Esophagus (tissue), 2 donors: ENCODE measurements at regions not wholly inside any gene's neighbourhood (a gene's known extent, or its start where the extent isn't known, plus 50 kb on each side); places are given as distances from the start of the nearest gene placed in this dataset.

ENCODE experiments used
- H3K27ac ChIP-seq, 2 donors: one replicate each; pipeline ENCODE4 v1.5.1; 2013; ENCODE audit warnings: low read depth in 2 of 2, mild to moderate bottlenecking in 2 of 2, inconsistent platforms in 1 of 2, low read length in 1 of 2, moderate library complexity in 1 of 2
- H3K27me3 ChIP-seq, 2 donors: one replicate each; pipeline ENCODE4 v1.6.1; 2013; ENCODE audit warnings: low read length in 2 of 2, control low read depth in 1 of 2, mild to moderate bottlenecking in 1 of 2; ENCODE audit not compliant: insufficient read depth in 2 of 2, control insufficient read depth in 1 of 2
- H3K36me3 ChIP-seq, 2 donors: one replicate each; pipeline ENCODE4 v1.6.1; 2013; ENCODE audit warnings: low read length in 1 of 2; ENCODE audit not compliant: control insufficient read depth in 2 of 2, insufficient read depth in 2 of 2
- H3K4me1 ChIP-seq, 2 donors: one replicate each; pipeline ENCODE4 v1.6.1; 2013; ENCODE audit warnings: low read length in 1 of 2; ENCODE audit not compliant: control insufficient read depth in 2 of 2, insufficient read depth in 2 of 2
- H3K4me3 ChIP-seq, 2 donors: one replicate each; pipeline ENCODE4 v1.5.1; 2013; ENCODE audit warnings: low read length in 2 of 2, mild to moderate bottlenecking in 2 of 2, low read depth in 1 of 2, moderate library complexity in 1 of 2
- H3K9me3 ChIP-seq, 2 donors: one replicate each; pipeline ENCODE4 v1.6.1; 2013; ENCODE audit warnings: mild to moderate bottlenecking in 2 of 2, low read depth in 1 of 2, low read length in 1 of 2, moderate library complexity in 1 of 2; ENCODE audit not compliant: control insufficient read depth in 2 of 2, insufficient read depth in 1 of 2
- WGBS, 2 donors: extraction: QIAGEN DNeasy Blood & Tissue Kit; methylation state at CpG; one replicate each; pipeline ENCODE4 v1.1.7; 2013; 5-methylcytosine and 5-hydroxymethylcytosine counted together
- donor health status: healthy with polysubstance abuse.
- donor health status: Bipolar disorder and iron deficiency.

DNA sequence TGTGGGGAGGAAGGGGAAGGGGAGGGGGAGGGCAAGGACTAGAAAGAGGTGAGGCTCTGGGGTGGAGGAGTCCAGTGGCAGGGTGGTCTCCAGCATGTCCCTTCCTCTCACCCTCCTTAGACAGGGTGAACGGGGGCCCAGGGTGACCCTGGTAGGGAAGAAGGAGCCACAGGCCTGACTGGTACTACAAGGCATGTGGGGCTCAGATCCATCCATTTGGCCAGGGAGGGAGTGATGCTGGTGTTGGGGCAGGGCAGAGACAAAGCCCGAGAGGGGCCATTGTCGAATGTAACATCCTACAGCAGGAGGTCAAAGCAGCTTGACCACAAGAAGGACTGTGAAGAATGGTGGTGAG, 69.0 kb upstream of the SHISAL1 start:
- H3K36me3 ChIP-seq: no peaks in the 10 kb centered on the region
- H3K4me3 ChIP-seq: no peak overlapping the region
- WGBS, 2 donors: 77 to 84% methylated on average over 3 of the region's 3 CpGs
- H3K27ac ChIP-seq: no peak overlapping the region
- no peaks in the 10 kb centered on the region for H3K27me3 ChIP-seq
- H3K4me1 ChIP-seq: no peaks in the 10 kb centered on the region
- peaks cover 4% of the 10 kb centered on the region in 2 donors for H3K9me3 ChIP-seq

- H3K27me3 ChIP-seq: no peaks in the 10 kb centered on the region
- H3K4me3 ChIP-seq: no peak overlapping the region
- H3K9me3 ChIP-seq: peaks cover 4% of the 10 kb centered on the region in 2 donors
- no peaks in the 10 kb centered on the region for H3K36me3 ChIP-seq
- H3K27ac ChIP-seq: no peak overlapping the region
- H3K4me1 ChIP-seq: no peaks in the 10 kb centered on the region
- 61 to 63% methylated on average over 15 of the region's 15 CpGs for WGBS, 2 donors
These were observed 68.2 kb upstream of the SHISAL1 start for GRCh38 chr22:44380756-44381486.

DNA sequence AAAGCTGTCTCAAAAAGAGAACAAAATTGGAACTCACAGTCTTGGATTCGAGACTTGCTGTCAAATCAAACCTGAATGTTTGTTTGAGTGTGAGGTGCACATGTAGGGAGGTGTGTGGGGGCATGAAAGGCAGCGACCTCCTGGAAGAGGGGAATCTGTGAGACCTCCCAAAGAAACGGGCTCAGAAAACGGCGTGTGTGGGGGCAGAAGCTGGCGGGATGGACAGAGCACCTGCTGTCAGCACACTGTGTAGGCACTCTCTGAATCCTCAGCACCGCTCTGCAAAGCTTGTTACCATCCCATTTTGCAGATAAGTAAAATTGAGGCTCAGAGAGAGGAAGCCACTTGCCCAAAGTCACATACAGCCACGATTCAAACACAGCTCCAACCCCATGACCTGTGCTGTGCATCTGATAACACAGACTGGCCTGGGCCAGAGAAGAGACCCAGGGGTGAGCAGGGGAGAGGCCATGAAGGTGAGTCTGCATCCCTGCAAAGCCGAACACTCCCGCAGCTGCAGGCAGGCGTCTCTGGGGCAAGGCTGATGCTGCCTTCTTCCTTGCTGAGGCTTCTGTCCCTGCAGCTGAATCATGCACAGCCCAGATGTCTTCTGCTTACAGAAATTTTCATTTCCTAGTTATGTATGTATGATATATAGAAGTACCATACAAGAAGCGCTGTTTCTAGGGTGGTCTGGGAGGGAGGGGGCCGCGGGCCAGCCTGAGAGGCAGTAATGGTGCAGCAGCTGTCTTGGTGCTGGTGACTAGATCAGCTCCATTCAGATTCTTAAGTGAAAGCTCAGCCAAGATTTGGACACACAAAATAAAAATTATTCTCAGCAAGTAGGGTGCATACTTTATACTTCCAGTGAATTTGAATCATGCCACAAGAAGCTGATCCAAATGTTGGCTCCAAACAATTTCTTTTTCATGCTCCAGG, 67.3 kb upstream of the SHISAL1 start:
- no peaks in the 10 kb centered on the region for H3K27me3 ChIP-seq
- H3K36me3 ChIP-seq: no peaks in the 10 kb centered on the region
- H3K4me3 ChIP-seq: no peak overlapping the region
- WGBS, 2 donors: 76% methylated on average over 14 of the region's 14 CpGs
- peaks cover 4% of the 10 kb centered on the region in 2 donors for H3K9me3 ChIP-seq
- no peaks in the 10 kb centered on the region for H3K4me1 ChIP-seq
- H3K27ac ChIP-seq: no peak overlapping the region

- no peaks in the 10 kb centered on the region for H3K36me3 ChIP-seq
- no peak overlapping the region for H3K4me3 ChIP-seq
- no peak overlapping the region for H3K27ac ChIP-seq
- H3K9me3 ChIP-seq: peaks cover 4 to 8% of the 10 kb centered on the region in 2 donors
- H3K4me1 ChIP-seq: no peaks in the 10 kb centered on the region
- no peaks in the 10 kb centered on the region for H3K27me3 ChIP-seq
These were observed 65.6 kb upstream of the SHISAL1 start for GRCh38 chr22:44378380-44378779.

GRCh38 chr22:44375451-44375850, 62.7 kb upstream of the SHISAL1 start:
- no peaks in the 10 kb centered on the region for H3K27me3 ChIP-seq
- 42 to 63% methylated on average over 1 of the region's 1 CpG for WGBS, 2 donors
- peaks cover 4 to 10% of the 10 kb centered on the region in 2 donors for H3K9me3 ChIP-seq
- no peaks in the 10 kb centered on the region for H3K4me1 ChIP-seq
- H3K4me3 ChIP-seq: no peak overlapping the region
- no peaks in the 10 kb centered on the region for H3K36me3 ChIP-seq
- no peak overlapping the region for H3K27ac ChIP-seq

DNA sequence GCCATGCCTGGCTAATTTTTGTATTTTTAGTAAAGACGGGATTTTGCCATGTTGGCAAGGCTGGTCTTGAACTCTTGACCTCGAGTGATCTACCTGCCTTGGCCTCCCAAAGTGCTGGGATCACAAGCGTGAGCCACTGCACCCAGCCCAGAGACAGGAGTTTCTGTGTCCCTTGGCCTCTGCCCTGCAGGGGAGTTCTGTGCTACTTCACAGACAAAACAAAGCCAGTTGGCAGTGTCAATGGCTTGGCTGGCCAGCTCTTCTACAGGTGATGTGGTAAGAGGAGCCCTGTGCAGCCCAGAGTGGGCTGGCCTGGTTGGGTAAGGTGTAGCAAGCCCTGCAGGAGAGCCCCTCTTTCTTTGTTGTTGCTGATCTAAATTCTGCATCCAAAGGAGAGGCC, 60.5 kb upstream of the SHISAL1 start:
- WGBS, 2 donors: 84 to 85% methylated on average over 3 of the region's 3 CpGs
- Histone ChIP-seq H3K36me3 (no peaks in the 10 kb centered on the region), H3K9me3 (peaks cover under 1 to 7% of the 10 kb centered on the region in 2 donors), H3K4me3 (no peak overlapping the region), H3K27ac (no peak overlapping the region), H3K27me3 (no peaks in the 10 kb centered on the region), H3K4me1 (no peaks in the 10 kb centered on the region)

DNA sequence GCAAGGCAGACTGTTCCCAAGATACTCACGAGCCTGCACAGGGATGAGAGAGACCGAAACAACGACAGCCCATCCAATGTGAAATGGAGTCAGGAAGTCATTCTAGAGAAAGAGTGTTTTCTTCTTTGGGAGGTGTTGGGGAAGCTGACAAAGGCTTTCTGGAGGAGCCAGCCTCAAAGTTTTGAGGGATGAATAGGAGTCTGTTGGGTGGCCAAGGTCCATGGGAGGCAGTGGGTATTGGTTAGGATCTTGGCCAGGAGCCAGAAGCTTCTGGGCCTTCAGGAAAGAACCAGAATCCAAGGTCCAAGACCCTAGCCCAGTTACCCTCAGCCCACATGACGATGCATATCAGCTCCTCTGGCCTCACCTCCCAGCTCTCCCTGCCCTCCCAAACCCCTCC, 59.9 kb upstream of the SHISAL1 start:
- WGBS, 2 donors: 66 to 78% methylated on average over 4 of the region's 4 CpGs
- Histone ChIP-seq H3K9me3 (peaks cover 0 to 7% of the 10 kb centered on the region in 2 donors), H3K27me3 (no peaks in the 10 kb centered on the region), H3K36me3 (no peaks in the 10 kb centered on the region), H3K27ac (no peak overlapping the region), H3K4me3 (no peak overlapping the region), H3K4me1 (no peaks in the 10 kb centered on the region)

DNA sequence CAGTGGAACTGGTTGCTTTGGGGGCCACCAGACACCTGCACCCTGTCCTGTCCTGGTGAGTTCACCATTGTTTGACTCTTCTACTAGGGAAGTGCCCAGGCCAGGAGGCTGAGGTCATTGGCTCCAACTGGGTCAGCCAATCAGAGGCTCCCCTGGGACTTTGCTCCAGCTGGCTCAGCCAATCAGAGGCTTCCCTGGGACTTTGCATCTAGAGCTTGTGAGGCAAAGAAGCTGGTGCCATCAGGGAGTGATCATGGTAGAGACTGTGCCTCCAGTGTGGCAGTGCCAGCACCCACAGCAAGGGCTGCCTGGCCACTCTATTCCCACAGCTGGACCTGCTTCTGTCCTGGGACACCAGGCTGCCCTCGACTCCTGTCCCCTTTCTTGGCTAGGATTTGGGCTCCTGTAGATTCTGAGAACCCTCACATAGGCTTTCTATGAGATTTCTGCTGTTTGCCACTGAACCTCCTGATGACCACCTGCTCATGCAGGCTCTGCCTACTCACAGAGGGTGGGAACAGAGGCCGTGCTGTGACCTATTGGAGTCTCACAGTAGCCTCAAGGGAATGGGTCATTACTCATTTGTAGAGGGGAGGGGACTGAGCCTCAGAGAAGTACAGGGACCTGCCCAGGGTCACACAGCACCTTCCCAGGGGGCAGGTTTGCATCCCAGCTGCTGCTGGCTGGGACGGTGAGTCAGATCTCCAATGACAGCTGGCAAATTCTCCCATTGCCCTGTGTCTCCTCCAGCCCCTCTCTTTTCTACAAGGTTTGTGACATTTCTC, 59.2 kb upstream of the SHISAL1 start:
- Histone ChIP-seq H3K9me3 (peaks cover 0 to 7% of the 10 kb centered on the region in 2 donors), H3K4me1 (no peaks in the 10 kb centered on the region), H3K27me3 (no peaks in the 10 kb centered on the region), H3K27ac (no peak overlapping the region), H3K4me3 (no peak overlapping the region), H3K36me3 (no peaks in the 10 kb centered on the region)
- WGBS, 2 donors: 80 to 83% methylated on average over 3 of the region's 3 CpGs

- Histone ChIP-seq H3K27ac (no peak overlapping the region), H3K9me3 (peaks cover 0 to 7% of the 10 kb centered on the region in 2 donors), H3K27me3 (no peaks in the 10 kb centered on the region), H3K4me3 (no peak overlapping the region), H3K4me1 (no peaks in the 10 kb centered on the region), H3K36me3 (no peaks in the 10 kb centered on the region)
- 79 to 82% methylated on average over 18 of the region's 18 CpGs for WGBS, 2 donors
These were observed 57.4 kb upstream of the SHISAL1 start for GRCh38 chr22:44369916-44370801.
